PFSK-1 (cell line): ENCODE measurements at regions not wholly inside any gene's neighbourhood (a gene's known extent, or its start where the extent isn't known, plus 50 kb on each side); places are given as distances from the start of the nearest gene placed in this dataset.

ENCODE experiments used
- FOXP2 ChIP-seq: optimal IDR thresholded peaks from 2 replicates; pipeline ENCODE3; 2011; ENCODE audit warnings: borderline replicate concordance, control low read depth, inconsistent platforms; ENCODE audit not compliant: insufficient read depth; ENCODE audit errors: extremely low read length, extremely low read depth
- POLR2AphosphoS5 ChIP-seq: IDR thresholded peaks from 2 replicates; pipeline ENCODE4 v1.6.1; 2012; ENCODE audit warnings: low read depth, mild to moderate bottlenecking, control low read depth, low read length, moderate library complexity
- SIN3A ChIP-seq: IDR thresholded peaks from 2 replicates; pipeline ENCODE4 v1.6.1; 2012; ENCODE audit warnings: mild to moderate bottlenecking, low read length, moderate library complexity, borderline replicate concordance; ENCODE audit not compliant: insufficient read depth
- TAF1 ChIP-seq: IDR thresholded peaks from 2 replicates; pipeline ENCODE4 v1.6.1; 2012; ENCODE audit warnings: low read length, control low read depth, borderline replicate concordance; ENCODE audit not compliant: insufficient read depth
- TF ChIP-seq, protein P1 (sequence below), 2 experiments: IDR thresholded peaks; 2 replicates each; pipeline versions ENCODE4 v1.6.1 to v1.8.0; 2011 to 2012; ENCODE audit warnings: low read depth in 2 of 2, low read length in 2 of 2, control low read depth in 1 of 2, inconsistent platforms in 1 of 2, mild to moderate bottlenecking in 1 of 2, moderate library complexity in 1 of 2; ENCODE audit not compliant: insufficient read depth in 1 of 2

- TF ChIP-seq SIN3A: no peak
- TF ChIP-seq, protein P1, sequence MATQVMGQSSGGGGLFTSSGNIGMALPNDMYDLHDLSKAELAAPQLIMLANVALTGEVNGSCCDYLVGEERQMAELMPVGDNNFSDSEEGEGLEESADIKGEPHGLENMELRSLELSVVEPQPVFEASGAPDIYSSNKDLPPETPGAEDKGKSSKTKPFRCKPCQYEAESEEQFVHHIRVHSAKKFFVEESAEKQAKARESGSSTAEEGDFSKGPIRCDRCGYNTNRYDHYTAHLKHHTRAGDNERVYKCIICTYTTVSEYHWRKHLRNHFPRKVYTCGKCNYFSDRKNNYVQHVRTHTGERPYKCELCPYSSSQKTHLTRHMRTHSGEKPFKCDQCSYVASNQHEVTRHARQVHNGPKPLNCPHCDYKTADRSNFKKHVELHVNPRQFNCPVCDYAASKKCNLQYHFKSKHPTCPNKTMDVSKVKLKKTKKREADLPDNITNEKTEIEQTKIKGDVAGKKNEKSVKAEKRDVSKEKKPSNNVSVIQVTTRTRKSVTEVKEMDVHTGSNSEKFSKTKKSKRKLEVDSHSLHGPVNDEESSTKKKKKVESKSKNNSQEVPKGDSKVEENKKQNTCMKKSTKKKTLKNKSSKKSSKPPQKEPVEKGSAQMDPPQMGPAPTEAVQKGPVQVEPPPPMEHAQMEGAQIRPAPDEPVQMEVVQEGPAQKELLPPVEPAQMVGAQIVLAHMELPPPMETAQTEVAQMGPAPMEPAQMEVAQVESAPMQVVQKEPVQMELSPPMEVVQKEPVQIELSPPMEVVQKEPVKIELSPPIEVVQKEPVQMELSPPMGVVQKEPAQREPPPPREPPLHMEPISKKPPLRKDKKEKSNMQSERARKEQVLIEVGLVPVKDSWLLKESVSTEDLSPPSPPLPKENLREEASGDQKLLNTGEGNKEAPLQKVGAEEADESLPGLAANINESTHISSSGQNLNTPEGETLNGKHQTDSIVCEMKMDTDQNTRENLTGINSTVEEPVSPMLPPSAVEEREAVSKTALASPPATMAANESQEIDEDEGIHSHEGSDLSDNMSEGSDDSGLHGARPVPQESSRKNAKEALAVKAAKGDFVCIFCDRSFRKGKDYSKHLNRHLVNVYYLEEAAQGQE (IDR thresholded peaks at IDR 0.05; ENCODE audit: insufficient read depth in 1 of 2, low read depth in 2 of 2, low read length in 2 of 2): no peak
- no peak for TF ChIP-seq FOXP2
- TF ChIP-seq TAF1: no peak
- no peak for TF ChIP-seq POLR2AphosphoS5
Observed at GRCh38 chr2:33931164-33931563, 332.1 kb upstream of the FAM98A start.

- TF ChIP-seq, protein P1 (IDR thresholded peaks at IDR 0.05; ENCODE audit: insufficient read depth in 1 of 2, low read depth in 2 of 2, low read length in 2 of 2): no peak
- TF ChIP-seq FOXP2 (no peak), SIN3A (no peak), TAF1 (no peak), POLR2AphosphoS5 (no peak)
Observed at GRCh38 chr2:33929467-33929866, 330.4 kb upstream of the FAM98A start.

- TF ChIP-seq, protein P1 (IDR thresholded peaks at IDR 0.05; ENCODE audit: insufficient read depth in 1 of 2, low read depth in 2 of 2, low read length in 2 of 2): no peak
- no peak for TF ChIP-seq FOXP2
- TF ChIP-seq TAF1: no peak
- TF ChIP-seq SIN3A: no peak
- no peak for TF ChIP-seq POLR2AphosphoS5
Observed at GRCh38 chr2:33927756-33928155, 328.7 kb upstream of the FAM98A start.

DNA sequence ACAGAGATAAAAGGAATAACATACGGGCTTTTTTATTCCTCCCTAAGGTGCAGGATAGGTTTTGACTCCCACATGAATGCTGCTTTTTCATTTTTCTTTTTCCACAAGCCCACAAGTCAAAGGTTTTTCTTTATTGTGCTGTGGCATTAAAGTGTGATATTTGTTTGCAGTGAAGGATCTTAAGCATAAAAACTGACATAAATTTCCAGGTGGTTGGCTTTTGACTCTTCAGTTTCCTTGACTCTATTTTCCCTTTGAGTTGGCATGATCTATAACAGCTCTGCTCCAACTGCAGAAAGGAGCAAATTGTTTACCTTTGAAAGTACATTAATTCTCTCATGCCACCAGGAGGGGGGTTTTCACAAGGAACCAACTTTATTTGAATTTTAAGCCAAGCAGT lies 326.2 kb upstream of the FAM98A start:
- TF ChIP-seq POLR2AphosphoS5 (no peak), SIN3A (no peak), FOXP2 (no peak), TAF1 (no peak)
- TF ChIP-seq, protein P1 (IDR thresholded peaks at IDR 0.05; ENCODE audit: insufficient read depth in 1 of 2, low read depth in 2 of 2, low read length in 2 of 2): no peak
